Adrenal gland (tissue), 9 donors: ENCODE measurements at regions not wholly inside any gene's neighbourhood (a gene's known extent, or its start where the extent isn't known, plus 50 kb on each side); places are given as distances from the start of the nearest gene placed in this dataset.

Source experiments
- DNase-seq, 7 donors: peaks; one replicate each; pipeline ENCODE4 v3.0.0-alpha.2; 2019 to 2020
- H3K27ac ChIP-seq, 5 donors: fragments of 200-600 bp; sonication (generic) in 4 of 5; 1 replicate in 3 of 5; 2 replicates in 2 of 5; pipeline versions ENCODE4 v1.5.1 to v1.8.0; 2016 to 2020; ENCODE audit warnings: mild to moderate bottlenecking in 1 of 5
- H3K27me3 ChIP-seq: fragments of 200-600 bp; 2 replicates; pipeline ENCODE4 v1.8.0; 2021
- H3K36me3 ChIP-seq, 2 donors: fragments of 200-600 bp; replicated peaks in 1 of 2; 1 replicate in 1 of 2; 2 replicates in 1 of 2; pipeline versions ENCODE4 v1.5.1 to v1.8.0; 2018 to 2022
- H3K4me1 ChIP-seq, 2 donors: fragments of 200-600 bp; replicated peaks in 1 of 2; 1 replicate in 1 of 2; 2 replicates in 1 of 2; pipeline versions ENCODE4 v1.5.1 to v1.8.0; 2018 to 2021
- H3K4me3 ChIP-seq, 4 donors: fragments of 200-600 bp; sonication (generic) in 3 of 4; one replicate each; pipeline ENCODE4 v1.5.1; 2016 to 2018
- H3K9me3 ChIP-seq, 3 donors: fragments of 200-600 bp; sonication (generic) in 1 of 3; replicated peaks in 1 of 3; 1 replicate in 2 of 3; 2 replicates in 1 of 3; pipeline versions ENCODE4 v1.5.1 to v1.8.0; 2016 to 2021
- CTCF ChIP-seq, 6 experiments: fragments of 450-650 bp in 4 of 6; fragments of 200-600 bp in 2 of 6; sonication (generic) in 1 of 6; IDR thresholded peaks; 1 replicate in 5 of 6; 2 replicates in 1 of 6; pipeline versions ENCODE4 v1.5.1 to v1.8.0; 2016 to 2021; ENCODE audit warnings: antibody characterized with exemption in 6 of 6, mild to moderate bottlenecking in 2 of 6, moderate library complexity in 1 of 6
- POLR2A ChIP-seq, 2 donors: fragments of 450-650 bp; IDR thresholded peaks; one replicate each; pipeline ENCODE4 v1.6.1; 2017; ENCODE audit warnings: antibody characterized with exemption in 2 of 2, mild to moderate bottlenecking in 2 of 2, moderate library complexity in 1 of 2
- WGBS, 4 donors: extraction: QIAGEN DNeasy Blood & Tissue Kit in 2 of 4; methylation state at CpG; one replicate each; pipeline versions ENCODE4 v1.1.5 to v1.1.7; 2013 to 2017; 5-methylcytosine and 5-hydroxymethylcytosine counted together
- intact Hi-C, 2 donors: fragments of 100-400 bp; cut with DNase I; formaldehyde crosslinking; loops; one replicate each; pipeline versions ENCODE4 v1.14.1 to v1.15.0; 2022 to 2023
- donor health status: healthy with polysubstance abuse.
- donor health status: Bipolar disorder and iron deficiency.
- donor health status: DM: yes; HTN: yes; CAD: no.
- donor health status: DM: no; HTN: no; CAD: no.
- donor health status: DM: no; HTN: no; CAD: no.

GRCh38 chr13:50636007-50636704, 207.3 kb downstream of the DLEU7 start:
- H3K27ac ChIP-seq: peak overlapping the region; percentile 41 to 75 (median 56)

GRCh38 chr13:50643060-50643459, 200.4 kb downstream of the DLEU7 start:
- Histone ChIP-seq H3K4me3 (no peak overlapping the region), H3K36me3 (no peaks in the 10 kb centered on the region), H3K27ac (no peak overlapping the region), H3K27me3 (no peaks in the 10 kb centered on the region), H3K9me3 (no peaks in the 10 kb centered on the region), H3K4me1 (peaks cover 0 to 5% of the 10 kb centered on the region in 2 donors)
- intact Hi-C loops: no loop called here
- DNase-seq: no peak
- TF ChIP-seq POLR2A (IDR thresholded peaks at IDR 0.05) (no peak), CTCF (IDR thresholded peaks at IDR 0.05) (no peak)
- 78 to 90% (median 83%) methylated on average over 5 of the region's 5 CpGs for WGBS, 4 donors

More at GRCh38 chr13:50636007-50636704, 207.3 kb downstream of the DLEU7 start:
- peak in 1 of 7 donors; percentile 13 for DNase-seq
- TF ChIP-seq CTCF (IDR thresholded peaks at IDR 0.05): no peak
- TF ChIP-seq POLR2A (IDR thresholded peaks at IDR 0.05): no peak
- H3K36me3 ChIP-seq: no peaks in the 10 kb centered on the region
- 80 to 85% (median 83%) methylated on average over 6 to 7 of the region's 7 CpGs for WGBS, 4 donors
- H3K4me3 ChIP-seq: no peak overlapping the region
- H3K27me3 ChIP-seq: no peaks in the 10 kb centered on the region
- H3K9me3 ChIP-seq: no peaks in the 10 kb centered on the region
- intact Hi-C loops: no loop called here
- H3K4me1 ChIP-seq: peaks cover 0 to 7% of the 10 kb centered on the region in 2 donors

- TF ChIP-seq CTCF (IDR thresholded peaks at IDR 0.05) (no peak), POLR2A (IDR thresholded peaks at IDR 0.05) (no peak)
- 86 to 92% (median 90%) methylated on average over 5 of the region's 5 CpGs for WGBS, 4 donors
- Histone ChIP-seq H3K27ac (no peak overlapping the region), H3K9me3 (no peaks in the 10 kb centered on the region), H3K36me3 (no peaks in the 10 kb centered on the region), H3K4me1 (peaks cover 0 to 5% of the 10 kb centered on the region in 2 donors), H3K27me3 (no peaks in the 10 kb centered on the region), H3K4me3 (no peak overlapping the region)
- intact Hi-C loops: no loop called here
- DNase-seq: no peak
These were observed 199.2 kb downstream of the DLEU7 start for GRCh38 chr13:50644081-50644871.

- 71 to 80% (median 76%) methylated on average over 4 of the region's 4 CpGs for WGBS, 4 donors
These were observed 198.4 kb downstream of the DLEU7 start for GRCh38 chr13:50645092-50645491.

More at GRCh38 chr13:50645092-50645491, 198.4 kb downstream of the DLEU7 start:
- no peak for DNase-seq
- Histone ChIP-seq H3K9me3 (no peaks in the 10 kb centered on the region), H3K4me3 (no peak overlapping the region), H3K27ac (no peak overlapping the region), H3K36me3 (no peaks in the 10 kb centered on the region), H3K27me3 (no peaks in the 10 kb centered on the region), H3K4me1 (peaks cover 0 to 5% of the 10 kb centered on the region in 2 donors)
- no peak for TF ChIP-seq CTCF (IDR thresholded peaks at IDR 0.05)
- TF ChIP-seq POLR2A (IDR thresholded peaks at IDR 0.05): no peak
- intact Hi-C loops: no loop called here
